SK-N-MC (cell line): ENCODE measurements at regions not wholly inside any gene's neighbourhood (a gene's known extent, or its start where the extent isn't known, plus 50 kb on each side); places are given as distances from the start of the nearest gene placed in this dataset.

Experiments used
- EZH2 ChIP-seq: fragments of 200-600 bp; sonication (generic); IDR thresholded peaks from one replicate; pipeline ENCODE4 v1.6.1; 2017; ENCODE audit warnings: antibody characterized with exemption
- POLR2AphosphoS5 ChIP-seq: IDR thresholded peaks from 2 replicates; pipeline ENCODE4 v1.6.1; 2012; ENCODE audit warnings: mild to moderate bottlenecking, low read depth, low read length, borderline replicate concordance

GRCh38 chr11:88427719-88428118 is 90.2 kb upstream of the CTSC start:
- TF ChIP-seq EZH2 (no peak), POLR2AphosphoS5 (no peak)
